Adrenal gland (tissue), 5 donors: ENCODE measurements at regions not wholly inside any gene's neighbourhood (a gene's known extent, or its start where the extent isn't known, plus 50 kb on each side); places are given as distances from the start of the nearest gene placed in this dataset.

Experiments
- CTCF ChIP-seq, 6 experiments: fragments of 450-650 bp in 4 of 6; fragments of 200-600 bp in 2 of 6; sonication (generic) in 1 of 6; IDR thresholded peaks; 1 replicate in 5 of 6; 2 replicates in 1 of 6; pipeline versions ENCODE4 v1.5.1 to v1.8.0; 2016 to 2021; ENCODE audit warnings: antibody characterized with exemption in 6 of 6, mild to moderate bottlenecking in 2 of 6, moderate library complexity in 1 of 6
- POLR2A ChIP-seq, 2 donors: fragments of 450-650 bp; IDR thresholded peaks; one replicate each; pipeline ENCODE4 v1.6.1; 2017; ENCODE audit warnings: antibody characterized with exemption in 2 of 2, mild to moderate bottlenecking in 2 of 2, moderate library complexity in 1 of 2
- donor health status: DM: no; HTN: no; CAD: no.

DNA sequence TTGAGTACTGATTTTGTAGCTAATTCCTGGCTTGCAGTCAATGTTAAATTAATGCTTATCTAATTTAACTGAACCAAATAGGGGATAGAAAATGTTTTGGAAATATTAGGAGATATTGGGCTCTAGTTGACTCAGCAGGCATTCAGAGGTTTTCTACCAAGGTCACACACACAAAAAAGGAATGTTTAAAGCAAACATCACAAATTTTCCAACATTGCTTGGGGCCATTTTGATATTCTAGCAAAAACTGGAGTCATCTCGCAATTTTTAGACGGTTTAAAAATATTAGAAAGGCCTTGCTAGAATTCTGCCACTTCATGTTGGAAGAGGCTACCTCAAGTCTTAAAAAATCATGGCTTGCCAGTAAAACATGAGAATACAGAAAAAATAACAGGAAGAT is 2082.1 kb upstream of the RAG2 start:
- no peak for TF ChIP-seq CTCF (IDR thresholded peaks at IDR 0.05)
- TF ChIP-seq POLR2A (IDR thresholded peaks at IDR 0.05), result no peak
